ENCODE measurements at regions not wholly inside any gene's neighbourhood (a gene's known extent, or its start where the extent isn't known, plus 50 kb on each side); places are given as distances from the start of the nearest gene placed in this dataset.

- no peak for TF ChIP-seq CTCF (IDR thresholded peaks at IDR 0.05)
- TF ChIP-seq POLR2A (IDR thresholded peaks at IDR 0.05) = no peak
- no peak for TF ChIP-seq EP300 (IDR thresholded peaks at IDR 0.05)
- Histone ChIP-seq H3K27me3 (no peaks in the 10 kb centered on the region), H3K27ac (no peak overlapping the region), H3K9me3 (no peaks in the 10 kb centered on the region), H3K4me3 (no peak overlapping the region), H3K36me3 (no peaks in the 10 kb centered on the region), H3K4me1 (peaks cover 0 to 11% (median 0%) of the 10 kb centered on the region in 4 donors)
- 79 to 86% methylated on average over 9 of the region's 9 CpGs for WGBS, 2 donors
- no peak for DNase-seq (ENCODE audit: low spot score in 2 of 2)
Observed at GRCh38 chr12:24743941-24744793, 204.7 kb downstream of the BCAT1 start.

- Histone ChIP-seq H3K27ac (no peak overlapping the region), H3K9me3 (no peaks in the 10 kb centered on the region), H3K4me1 (peaks cover 0 to 10% (median 0%) of the 10 kb centered on the region in 4 donors), H3K4me3 (no peak overlapping the region), H3K36me3 (no peaks in the 10 kb centered on the region), H3K27me3 (no peaks in the 10 kb centered on the region)
- TF ChIP-seq EP300 (IDR thresholded peaks at IDR 0.05) (peak in 1 of 2 donors; percentile 58), POLR2A (IDR thresholded peaks at IDR 0.05) (no peak)
- DNase-seq (ENCODE audit: low spot score in 2 of 2) = peak in 1 of 2 donors; percentile 43
- 80 to 83% methylated on average over 5 of the region's 5 CpGs for WGBS, 2 donors
Observed at GRCh38 chr12:24742378-24742777, 206.5 kb downstream of the BCAT1 start.

DNA sequence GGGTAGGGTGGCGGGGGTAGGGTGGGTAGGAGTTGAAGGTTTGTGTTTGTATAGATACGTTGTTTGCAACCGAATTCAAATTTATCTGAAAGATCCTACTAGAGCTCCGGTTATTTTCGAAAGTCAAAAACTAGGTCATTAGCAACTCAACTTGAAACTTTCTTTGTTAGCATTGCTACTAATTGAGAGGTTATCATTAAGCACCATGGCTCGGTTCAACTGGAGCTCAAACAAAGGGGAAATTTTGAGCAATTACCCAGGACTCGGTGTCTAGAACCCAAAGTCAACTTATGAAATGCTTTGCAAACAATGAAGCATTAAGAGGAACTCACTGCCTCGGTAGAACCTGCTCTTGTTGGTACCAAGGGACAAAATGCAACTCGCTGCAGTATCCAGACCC lies 207.7 kb downstream of the BCAT1 start:
- no peak for DNase-seq (ENCODE audit: low spot score in 2 of 2)
- 91% methylated on average over 9 of the region's 9 CpGs for WGBS, 2 donors
- no peak overlapping the region for H3K4me3 ChIP-seq
- H3K27me3 ChIP-seq = no peaks in the 10 kb centered on the region
- no peak overlapping the region for H3K27ac ChIP-seq
- no peaks in the 10 kb centered on the region for H3K36me3 ChIP-seq
- H3K4me1 ChIP-seq = peaks cover 0 to 7% (median 0%) of the 10 kb centered on the region in 4 donors
- H3K9me3 ChIP-seq = no peaks in the 10 kb centered on the region
- TF ChIP-seq EP300 (IDR thresholded peaks at IDR 0.05) (no peak), CTCF (IDR thresholded peaks at IDR 0.05) (no peak), POLR2A (IDR thresholded peaks at IDR 0.05) (no peak)

GRCh38 chr12:24739106-24739779 lies 209.7 kb downstream of the BCAT1 start:
- H3K27me3 ChIP-seq = no peaks in the 10 kb centered on the region
- TF ChIP-seq POLR2A (IDR thresholded peaks at IDR 0.05) (no peak), CTCF (IDR thresholded peaks at IDR 0.05) (no peak), EP300 (IDR thresholded peaks at IDR 0.05) (no peak)
- 77 to 84% methylated on average over 2 of the region's 2 CpGs for WGBS, 2 donors
- no peak for DNase-seq (ENCODE audit: low spot score in 2 of 2)
- no peaks in the 10 kb centered on the region for H3K36me3 ChIP-seq
- H3K4me1 ChIP-seq = no peaks in the 10 kb centered on the region
- H3K9me3 ChIP-seq = no peaks in the 10 kb centered on the region
- H3K4me3 ChIP-seq = no peak overlapping the region
- no peak overlapping the region for H3K27ac ChIP-seq

DNA sequence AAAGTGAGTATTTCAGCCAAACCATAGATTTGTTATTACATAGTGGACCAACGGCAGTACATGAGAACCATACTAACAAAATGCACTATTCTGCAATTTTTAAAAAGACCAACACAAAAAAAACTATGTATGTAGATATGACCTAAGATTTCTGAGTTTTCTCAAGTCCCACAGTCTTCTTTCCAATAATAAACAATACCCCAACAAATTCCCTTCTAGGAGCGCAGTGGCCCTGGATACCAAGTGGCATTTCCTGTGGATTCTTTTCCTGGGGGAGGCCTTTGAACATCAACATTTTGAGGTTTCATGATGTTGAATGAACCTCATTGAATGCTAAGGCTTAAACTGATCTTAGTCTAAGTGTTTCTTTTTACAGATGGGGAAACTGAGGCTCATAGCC lies 210.5 kb downstream of the BCAT1 start:
- Histone ChIP-seq H3K27ac (no peak overlapping the region), H3K4me3 (no peak overlapping the region), H3K27me3 (no peaks in the 10 kb centered on the region), H3K9me3 (no peaks in the 10 kb centered on the region), H3K36me3 (no peaks in the 10 kb centered on the region), H3K4me1 (no peaks in the 10 kb centered on the region)
- WGBS, 2 donors = 68 to 72% methylated on average over 2 of the region's 2 CpGs
- DNase-seq (ENCODE audit: low spot score in 2 of 2) = no peak
- TF ChIP-seq POLR2A (IDR thresholded peaks at IDR 0.05) (no peak), CTCF (IDR thresholded peaks at IDR 0.05) (no peak), EP300 (IDR thresholded peaks at IDR 0.05) (no peak)
